ENCODE measurements at regions not wholly inside any gene's neighbourhood (a gene's known extent, or its start where the extent isn't known, plus 50 kb on each side); places are given as distances from the start of the nearest gene placed in this dataset.
"Not testable (repeated sequence)": the region's sequence is repeated elsewhere in the genome, so short reads cannot be mapped to it uniquely, and the experiment has no call there.

GRCh38 chr9:97248252-97248651 lies 59.2 kb upstream of the CCDC180 start:
- DNase-seq, result not testable (repeated sequence)

DNA sequence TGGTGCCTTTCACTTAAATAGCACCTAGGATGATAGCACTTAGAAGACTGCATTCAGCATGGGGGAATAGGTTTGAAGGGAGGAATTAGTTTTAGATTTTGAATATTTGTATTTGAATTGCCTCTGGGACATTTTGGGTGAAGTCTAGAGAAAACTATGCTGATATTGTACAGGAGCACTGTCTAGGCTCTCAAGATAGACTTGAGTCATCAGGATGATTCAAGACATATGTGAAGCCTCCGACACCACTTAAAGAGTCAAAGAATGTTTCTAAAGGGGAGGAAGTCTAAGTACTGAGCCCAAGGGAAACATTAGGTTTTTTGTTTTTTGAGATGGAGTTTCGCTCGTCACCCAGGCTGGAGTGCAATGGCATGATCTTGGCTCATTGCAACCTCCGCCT lies 63.9 kb upstream of the CCDC180 start:
- no peak for DNase-seq

DNA sequence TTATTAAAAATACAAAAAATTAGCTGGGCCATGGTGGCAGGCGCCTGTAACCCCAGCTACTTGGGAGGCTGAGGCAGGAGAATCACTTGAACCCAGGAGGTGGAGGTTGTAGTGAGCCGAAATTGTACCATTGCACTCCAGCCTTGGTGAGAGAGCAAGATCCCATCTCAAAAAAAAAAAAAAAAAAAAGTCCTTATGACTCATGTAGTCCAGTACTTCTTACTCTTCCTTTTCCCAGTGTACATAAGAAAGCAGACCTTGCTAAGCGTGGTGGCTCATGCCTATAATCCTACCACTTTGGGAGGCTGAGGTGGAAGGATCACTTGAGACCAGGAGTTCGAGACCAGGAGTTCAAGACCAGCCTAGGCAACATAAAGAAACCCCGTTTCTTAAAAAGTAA lies 66.0 kb upstream of the CCDC180 start:
- not testable (repeated sequence) for DNase-seq

DNA sequence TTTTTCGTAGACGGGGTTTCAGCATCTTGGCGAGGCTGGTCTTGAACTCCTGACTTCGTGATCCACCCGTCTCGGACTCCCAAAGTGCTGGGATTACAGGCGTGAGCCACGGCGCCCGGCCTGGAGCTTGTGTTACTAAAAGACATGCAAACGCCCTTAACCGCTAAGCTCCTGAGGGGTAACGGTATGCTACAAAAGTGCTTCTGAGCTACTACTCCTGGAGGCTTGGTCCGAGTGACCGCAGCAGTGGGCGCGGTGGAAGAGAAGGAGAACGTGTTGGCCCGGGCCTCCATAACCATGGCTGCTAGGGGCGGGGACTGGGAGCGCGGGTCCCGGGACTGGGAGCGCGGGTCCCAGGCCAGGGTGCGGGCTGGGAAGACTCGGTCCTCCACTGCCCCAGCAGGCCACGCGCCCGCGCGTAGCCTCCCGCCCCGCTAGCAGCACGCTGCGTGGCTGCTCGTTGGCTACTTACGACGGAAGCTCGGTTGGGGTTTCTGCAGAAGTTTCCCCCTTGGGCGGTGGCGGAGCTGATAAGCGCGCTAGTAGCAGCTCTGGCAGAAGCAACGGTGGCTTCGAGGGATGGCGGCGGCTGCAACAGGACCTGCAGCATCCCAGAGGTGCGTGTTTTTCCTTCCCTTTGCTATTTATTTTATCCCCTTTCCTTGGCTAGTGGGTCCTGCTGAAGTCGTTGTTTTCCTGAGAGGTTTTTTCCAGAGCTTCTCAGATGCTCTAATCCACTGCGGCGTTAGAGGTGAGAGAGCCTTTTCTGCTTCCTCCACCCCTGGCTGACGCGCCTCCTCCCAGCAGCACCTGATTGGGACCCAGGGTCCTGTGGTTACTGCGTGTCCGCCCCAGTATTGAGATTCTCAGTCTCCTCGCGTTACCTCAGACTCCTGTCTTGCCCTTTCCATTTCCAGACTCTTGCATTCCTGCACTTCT lies 69.2 kb upstream of the CCDC180 start:
- DNase-seq, result peak; percentile 82

DNA sequence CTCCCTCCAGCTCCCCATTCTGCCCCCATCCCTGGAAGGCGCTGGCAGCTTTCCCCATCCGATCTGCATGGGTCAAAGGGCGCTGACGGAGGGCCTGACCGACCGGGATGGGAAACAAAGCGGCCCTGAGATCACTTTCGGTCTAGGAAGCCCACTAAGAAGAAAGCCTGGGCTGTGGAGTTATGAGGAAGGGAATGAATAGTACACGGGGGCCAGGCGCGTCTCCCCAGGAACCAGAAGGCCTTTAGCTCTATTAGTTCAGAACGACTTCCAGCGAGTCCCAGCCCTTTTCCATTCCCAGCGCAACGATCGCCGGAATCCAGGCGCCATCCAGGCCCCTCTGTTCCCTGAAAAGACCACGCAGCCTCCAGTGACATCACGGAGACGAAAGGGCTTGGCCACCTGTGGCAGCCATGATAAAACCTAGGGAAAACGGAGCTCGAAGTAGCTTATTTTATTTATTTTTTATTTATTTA lies 70.1 kb upstream of the CCDC180 start:
- no peak for DNase-seq

GRCh38 chr9:97233009-97233400 lies 74.5 kb upstream of the CCDC180 start:
- not testable (repeated sequence) for DNase-seq

- not testable (repeated sequence) for DNase-seq
These were observed 75.1 kb upstream of the CCDC180 start for GRCh38 chr9:97232060-97233008.

- not testable (repeated sequence) for DNase-seq
These were observed 85.1 kb upstream of the CCDC180 start for GRCh38 chr9:97222393-97222792.

- peak; percentile 55 for DNase-seq
These were observed 85.7 kb upstream of the CCDC180 start for GRCh38 chr9:97221478-97222355.

DNA sequence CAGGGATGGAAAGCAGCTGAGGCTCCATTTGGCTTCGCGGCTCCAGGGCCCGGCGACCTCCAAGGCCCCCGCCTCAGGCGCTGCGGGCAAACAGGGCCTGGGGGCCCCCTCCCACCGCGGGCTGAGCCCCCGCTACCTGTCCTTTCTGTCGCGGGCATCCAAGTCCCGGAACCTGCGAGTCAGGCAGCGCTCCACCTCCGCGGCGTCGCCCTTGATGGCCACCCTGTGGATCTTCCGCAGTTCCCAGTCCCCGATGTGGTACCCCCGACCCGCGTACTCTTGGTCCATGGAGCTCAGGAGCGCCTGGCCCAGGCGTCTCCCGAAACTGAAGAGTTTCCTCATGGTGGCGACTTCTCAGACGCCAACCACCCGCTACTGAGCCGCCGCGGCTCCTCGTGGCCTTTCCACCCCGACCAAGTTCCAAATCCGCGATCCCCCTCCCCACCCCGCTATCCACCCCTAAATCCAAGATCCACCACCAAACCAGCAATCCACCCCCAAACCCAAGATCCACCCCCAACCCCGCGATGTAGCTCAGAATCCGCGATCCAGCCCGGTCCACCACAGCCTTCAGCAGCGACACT lies 86.5 kb upstream of the CCDC180 start:
- DNase-seq, result no peak

- not testable (repeated sequence) for DNase-seq
These were observed 87.1 kb upstream of the CCDC180 start for GRCh38 chr9:97220396-97220795.

- not testable (repeated sequence) for DNase-seq
These were observed 87.9 kb upstream of the CCDC180 start for GRCh38 chr9:97219443-97220140.

- not testable (repeated sequence) for DNase-seq
These were observed 92.3 kb upstream of the CCDC180 start for GRCh38 chr9:97215127-97215526.

DNA sequence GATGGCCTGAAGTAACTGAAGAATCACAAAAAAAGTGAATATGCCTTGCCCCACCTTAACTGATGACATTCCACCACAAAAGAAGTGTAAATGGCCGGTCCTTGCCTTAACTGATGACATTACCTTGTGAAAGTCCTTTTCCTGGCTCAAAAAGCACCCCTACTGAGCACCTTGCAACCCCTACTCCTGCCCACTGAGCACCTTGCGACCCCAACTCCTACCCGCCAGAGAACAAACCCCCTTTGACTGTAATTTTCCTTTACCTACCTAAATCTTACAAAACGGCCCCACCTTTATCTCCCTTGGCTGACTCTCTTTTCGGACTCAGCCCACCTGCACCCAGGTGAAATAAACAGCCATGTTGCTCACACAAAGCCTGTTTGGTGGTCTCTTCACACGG lies 92.9 kb upstream of the CCDC180 start:
- DNase-seq, result not testable (repeated sequence)

GRCh38 chr9:97199683-97200082 lies 107.8 kb upstream of the CCDC180 start:
- not testable (repeated sequence) for DNase-seq

DNA sequence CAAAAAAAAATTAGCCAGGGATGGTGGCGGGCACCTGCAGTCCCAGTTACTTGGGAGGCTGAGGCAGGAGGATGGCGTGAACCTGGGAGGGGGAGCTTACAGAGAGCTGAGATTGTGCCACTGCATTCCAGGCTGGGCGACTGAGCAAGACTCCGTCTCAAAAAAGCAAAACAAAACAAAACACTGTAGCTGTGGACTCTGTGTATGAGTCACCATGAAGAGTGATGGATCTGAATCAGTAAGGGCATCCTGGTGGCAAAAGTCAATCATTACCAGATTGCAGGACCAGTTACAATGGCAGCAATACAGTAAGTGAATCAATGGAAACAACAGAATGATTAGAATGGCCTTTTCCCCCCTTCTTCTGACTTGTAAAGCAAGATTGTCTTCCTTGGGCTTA lies 113.7 kb upstream of the CCDC180 start:
- not testable (repeated sequence) for DNase-seq

GRCh38 chr9:97188545-97188944 lies 118.9 kb upstream of the CCDC180 start:
- DNase-seq, result no peak

GRCh38 chr9:97187706-97188105 lies 119.8 kb upstream of the CCDC180 start:
- not testable (repeated sequence) for DNase-seq

DNA sequence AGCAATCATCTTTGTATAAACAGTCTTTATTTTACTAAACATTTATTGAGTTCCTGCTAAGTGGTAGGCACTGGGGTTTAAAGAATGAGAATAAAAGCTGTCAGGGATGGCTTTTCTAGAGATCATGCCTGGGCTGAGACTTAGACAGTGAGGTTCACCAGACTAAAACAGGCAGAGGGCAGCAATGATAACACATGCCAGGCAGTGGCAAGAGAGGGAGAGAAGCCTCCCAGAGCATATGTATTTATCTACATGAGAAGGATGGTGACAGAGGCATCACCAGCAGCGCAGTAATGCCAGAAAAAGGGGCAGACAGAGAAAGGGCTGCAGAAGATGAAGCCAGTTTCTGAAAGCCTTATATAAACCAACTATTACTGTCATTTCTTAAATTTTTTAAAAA lies 121.0 kb upstream of the CCDC180 start:
- DNase-seq, result no peak

- DNase-seq, result not testable (repeated sequence)
These were observed 124.9 kb upstream of the CCDC180 start for GRCh38 chr9:97182532-97182931.

- DNase-seq, result no peak
These were observed 127.8 kb upstream of the CCDC180 start for GRCh38 chr9:97179616-97180015.

All from fibroblast of skin of abdomen (primary cell).